Neuronal stem cell (in vitro differentiated cells): ENCODE measurements at regions not wholly inside any gene's neighbourhood (a gene's known extent, or its start where the extent isn't known, plus 50 kb on each side); places are given as distances from the start of the nearest gene placed in this dataset.

ENCODE experiments used
- DNase-seq: peaks from one replicate; pipeline ENCODE4 v3.0.0-alpha.2; 2013; ENCODE audit warnings: low spot score
- H2AFZ ChIP-seq: one replicate; pipeline ENCODE4 v1.6.1; 2013; ENCODE audit warnings: mild to moderate bottlenecking, low read length, inconsistent platforms
- H2AK5ac ChIP-seq: 2 replicates; pipeline ENCODE4 v1.6.1; 2013; ENCODE audit warnings: low read depth, mild to moderate bottlenecking, inconsistent platforms, low read length, moderate library complexity, mixed read lengths
- H2BK120ac ChIP-seq: 2 replicates; pipeline ENCODE4 v1.6.1; 2013; ENCODE audit warnings: low read depth, mild to moderate bottlenecking, inconsistent platforms, low read length, moderate library complexity, mixed read lengths
- H2BK12ac ChIP-seq: one replicate; pipeline ENCODE4 v1.6.1; 2013; ENCODE audit warnings: low read length, inconsistent platforms
- H2BK15ac ChIP-seq: 2 replicates; pipeline ENCODE4 v1.6.1; 2013; ENCODE audit warnings: mild to moderate bottlenecking, low read length, inconsistent platforms, mixed read lengths
- H2BK5ac ChIP-seq: one replicate; pipeline ENCODE4 v1.6.1; 2013; ENCODE audit warnings: inconsistent platforms, mild to moderate bottlenecking, low read length, moderate library complexity
- H3K14ac ChIP-seq: one replicate; pipeline ENCODE4 v1.6.1; 2013; ENCODE audit warnings: low read length, inconsistent platforms
- H3K18ac ChIP-seq: 2 replicates; pipeline ENCODE4 v1.6.1; 2013; ENCODE audit warnings: low read length, inconsistent platforms
- H3K23ac ChIP-seq: 2 replicates; pipeline ENCODE4 v1.6.1; 2013; ENCODE audit warnings: low read depth, mild to moderate bottlenecking, mixed read lengths, low read length, inconsistent platforms; ENCODE audit not compliant: poor library complexity
- H3K27ac ChIP-seq: replicated peaks from 3 replicates; pipeline ENCODE4 v1.5.1; 2013; ENCODE audit warnings: low read length, inconsistent platforms
- H3K27me3 ChIP-seq, 3 experiments: 2 replicates each; pipeline ENCODE4 v1.6.1; 2013; ENCODE audit warnings: low read length in 3 of 3, mild to moderate bottlenecking in 2 of 3, inconsistent platforms in 1 of 3, low read depth in 1 of 3, mixed read lengths in 1 of 3, moderate library complexity in 1 of 3; ENCODE audit not compliant: control insufficient read depth in 3 of 3, insufficient read depth in 3 of 3
- H3K36me3 ChIP-seq, 2 donors: replicated peaks in 1 of 2; 2 replicates each; pipeline ENCODE4 v1.6.1; 2013; ENCODE audit warnings: low read length in 2 of 2; ENCODE audit not compliant: control insufficient read depth in 2 of 2, insufficient read depth in 2 of 2
- H3K4ac ChIP-seq: 2 replicates; pipeline ENCODE4 v1.6.1; 2013; ENCODE audit warnings: inconsistent platforms, mild to moderate bottlenecking, low read length, moderate library complexity
- H3K4me1 ChIP-seq, 2 donors: 1 replicate in 1 of 2; 2 replicates in 1 of 2; pipeline ENCODE4 v1.6.1; 2013; ENCODE audit warnings: low read length in 2 of 2, low read depth in 1 of 2; ENCODE audit not compliant: control insufficient read depth in 2 of 2, insufficient read depth in 1 of 2
- H3K4me2 ChIP-seq: one replicate; pipeline ENCODE4 v1.6.1; 2013; ENCODE audit warnings: mild to moderate bottlenecking, low read length, inconsistent platforms; ENCODE audit not compliant: insufficient read depth, poor library complexity, severe bottlenecking
- H3K4me3 ChIP-seq, 2 donors: 2 replicates each; pipeline ENCODE4 v1.5.1; 2013; ENCODE audit warnings: low read length in 2 of 2, mild to moderate bottlenecking in 2 of 2, inconsistent platforms in 1 of 2, moderate library complexity in 1 of 2
- H3K79me1 ChIP-seq: one replicate; pipeline ENCODE4 v1.6.1; 2013; ENCODE audit warnings: low read depth, mild to moderate bottlenecking, inconsistent platforms, low read length, moderate library complexity
- H3K9ac ChIP-seq: one replicate; pipeline ENCODE4 v1.6.1; 2013; ENCODE audit warnings: mild to moderate bottlenecking, low read depth, low read length, inconsistent platforms; ENCODE audit not compliant: poor library complexity
- H3K9me3 ChIP-seq, 2 donors: replicated peaks in 1 of 2; 2 replicates each; pipeline versions ENCODE3 to v1.6.1; 2013; ENCODE audit warnings: low read length in 2 of 2, mild to moderate bottlenecking in 2 of 2, inconsistent platforms in 1 of 2, low read depth in 1 of 2, mixed read lengths in 1 of 2, moderate library complexity in 1 of 2; ENCODE audit not compliant: control insufficient read depth in 2 of 2, insufficient read depth in 1 of 2
- H4K8ac ChIP-seq: one replicate; pipeline ENCODE4 v1.6.1; 2013; ENCODE audit warnings: low read depth, mild to moderate bottlenecking, inconsistent platforms, low read length, moderate library complexity
- H4K91ac ChIP-seq: one replicate; pipeline ENCODE4 v1.6.1; 2013; ENCODE audit warnings: low read length, low read depth, mild to moderate bottlenecking, inconsistent platforms; ENCODE audit not compliant: poor library complexity
- WGBS, 2 donors: extraction: QIAGEN DNeasy Blood & Tissue Kit; methylation state at CpG; one replicate each; pipeline ENCODE4 v1.1.7; 2013; ENCODE audit warnings: missing lambda C conversion rate in 2 of 2, mixed read lengths in 1 of 2; ENCODE audit not compliant: insufficient read length in 2 of 2, insufficient replicate concordance in 1 of 2; ENCODE audit errors: extremely low coverage in 2 of 2; 5-methylcytosine and 5-hydroxymethylcytosine counted together

GRCh38 chr11:109865548-109866186 is 227.5 kb upstream of the ZC3H12C start:
- DNase-seq, result no peak
- no peak overlapping the region for H2AK5ac ChIP-seq
- no peaks in the 10 kb centered on the region for H3K36me3 ChIP-seq
- H2BK15ac ChIP-seq, result no peak overlapping the region
- no peak overlapping the region for H4K8ac ChIP-seq
- H3K9me3 ChIP-seq, result no peaks in the 10 kb centered on the region
- WGBS, 2 donors, result no CpG with 5 or more reads among the region's 5 CpGs
- no peak overlapping the region for H3K14ac ChIP-seq
- H3K4me1 ChIP-seq, result peaks cover 0 to 16% of the 10 kb centered on the region in 2 donors
- no peak overlapping the region for H2BK5ac ChIP-seq
- H2BK120ac ChIP-seq, result no peak overlapping the region
- H3K23ac ChIP-seq, result no peak overlapping the region
- H3K27ac ChIP-seq, result no peak overlapping the region
- H3K4me2 ChIP-seq, result no peak overlapping the region
- H3K4ac ChIP-seq, result no peak overlapping the region
- no peak overlapping the region for H3K4me3 ChIP-seq
- no peak overlapping the region for H4K91ac ChIP-seq
- H2AFZ ChIP-seq, result no peak overlapping the region
- no peaks in the 10 kb centered on the region for H3K27me3 ChIP-seq
- H3K79me1 ChIP-seq, result no peaks in the 10 kb centered on the region
- H3K18ac ChIP-seq, result no peak overlapping the region
- H3K9ac ChIP-seq, result no peak overlapping the region
- H2BK12ac ChIP-seq, result no peak overlapping the region

DNA sequence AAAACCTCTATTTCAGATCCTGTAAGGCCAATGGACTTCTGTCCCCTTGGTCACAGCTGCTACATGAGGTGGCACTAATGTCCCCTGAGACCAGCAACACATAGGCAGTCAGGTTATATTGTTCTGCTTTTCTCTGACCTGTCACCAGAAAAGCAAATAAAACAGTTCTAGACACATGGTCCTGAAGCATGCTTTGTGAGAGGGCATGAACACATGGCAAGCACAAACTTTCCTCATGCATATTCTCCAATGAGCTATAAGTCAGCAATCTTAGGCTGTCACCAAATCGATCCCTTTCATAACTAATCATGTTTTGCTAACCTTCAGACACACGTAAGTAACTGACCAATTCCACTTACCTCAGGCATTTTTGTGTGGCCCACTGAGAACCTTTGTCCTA is 225.4 kb upstream of the ZC3H12C start:
- Histone ChIP-seq H4K91ac (no peak overlapping the region), H2BK12ac (no peak overlapping the region), H3K18ac (no peak overlapping the region), H3K27me3 (no peaks in the 10 kb centered on the region), H3K79me1 (no peaks in the 10 kb centered on the region), H3K4ac (no peak overlapping the region), H3K9me3 (no peaks in the 10 kb centered on the region), H3K4me3 (no peak overlapping the region), H2AFZ (no peak overlapping the region), H2BK120ac (no peak overlapping the region), H3K23ac (no peak overlapping the region), H3K4me1 (peaks cover 0 to 16% of the 10 kb centered on the region in 2 donors), H4K8ac (no peak overlapping the region), H3K14ac (no peak overlapping the region), H3K36me3 (no peaks in the 10 kb centered on the region), H2BK15ac (no peak overlapping the region), H3K4me2 (no peak overlapping the region), H3K9ac (no peak overlapping the region), H2AK5ac (no peak overlapping the region), H3K27ac (no peak overlapping the region), H2BK5ac (no peak overlapping the region)
- DNase-seq, result no peak
- no CpG with 5 or more reads among the region's 2 CpGs for WGBS, 2 donors

- no peak overlapping the region for H2BK5ac ChIP-seq
- H3K79me1 ChIP-seq, result no peaks in the 10 kb centered on the region
- H3K9ac ChIP-seq, result no peak overlapping the region
- peaks cover 0 to 5% of the 10 kb centered on the region in 2 donors for H3K4me1 ChIP-seq
- H2BK12ac ChIP-seq, result no peak overlapping the region
- no peak overlapping the region for H3K4me2 ChIP-seq
- no peaks in the 10 kb centered on the region for H3K36me3 ChIP-seq
- H3K18ac ChIP-seq, result no peak overlapping the region
- no peak overlapping the region for H2AK5ac ChIP-seq
- H3K27ac ChIP-seq, result no peak overlapping the region
- no peak for DNase-seq
- no peaks in the 10 kb centered on the region for H3K9me3 ChIP-seq
- no peaks in the 10 kb centered on the region for H3K27me3 ChIP-seq
- no peak overlapping the region for H4K8ac ChIP-seq
- no peak overlapping the region for H3K4ac ChIP-seq
- WGBS, 2 donors, result no CpG with 5 or more reads among the region's 2 CpGs
- no peak overlapping the region for H3K23ac ChIP-seq
- H2AFZ ChIP-seq, result no peak overlapping the region
- no peak overlapping the region for H2BK120ac ChIP-seq
- H3K4me3 ChIP-seq, result no peak overlapping the region
- no peak overlapping the region for H4K91ac ChIP-seq
- H2BK15ac ChIP-seq, result no peak overlapping the region
- no peak overlapping the region for H3K14ac ChIP-seq
Observed at GRCh38 chr11:109869536-109869935, 223.7 kb upstream of the ZC3H12C start.

- Histone ChIP-seq H3K27ac (no peak overlapping the region), H3K23ac (no peak overlapping the region), H3K79me1 (no peaks in the 10 kb centered on the region), H3K27me3 (no peaks in the 10 kb centered on the region), H3K4ac (no peak overlapping the region), H2BK5ac (no peak overlapping the region), H2BK12ac (no peak overlapping the region), H3K9me3 (no peaks in the 10 kb centered on the region), H2AK5ac (no peak overlapping the region), H2BK15ac (no peak overlapping the region), H3K36me3 (no peaks in the 10 kb centered on the region), H3K4me2 (no peak overlapping the region), H3K18ac (no peak overlapping the region), H4K8ac (no peak overlapping the region), H3K14ac (no peak overlapping the region), H4K91ac (no peak overlapping the region), H2BK120ac (no peak overlapping the region), H2AFZ (no peak overlapping the region), H3K9ac (no peak overlapping the region), H3K4me3 (no peak overlapping the region), H3K4me1 (no peaks in the 10 kb centered on the region)
- DNase-seq, result no peak
- whole genome bisulfite sequencing, 2 donors, result no CpG with 5 or more reads among the region's 6 CpGs
Observed at GRCh38 chr11:109870297-109870696, 222.9 kb upstream of the ZC3H12C start.
